Activated naive CD8-positive, alpha-beta T cell treated with anti-CD3 and anti-CD28 coated beads, Interleukin-2, amount 10 ng/mL, durations not matched to agents 7 days and 5 days (primary cell): ENCODE measurements at regions not wholly inside any gene's neighbourhood (a gene's known extent, or its start where the extent isn't known, plus 50 kb on each side); places are given as distances from the start of the nearest gene placed in this dataset.

Experiments used
- ATAC-seq: fragments of 150-1000 bp; cut with Tn5 transposase; one replicate; pipeline ENCODE4 v1.10.0; 2021; ENCODE audit warnings: low read depth, moderate library complexity
- POLR2A ChIA-PET: fragments of 350-600 bp; sonication (Branson Sonifier 250); formaldehyde crosslinking; loops from one replicate; lab custom pipeline; 2021; ENCODE audit warnings: antibody characterized with exemption; lab: Charles Lee
- DNase-seq: peaks from one replicate; pipeline ENCODE4 v3.0.0; 2021
- H3K27ac Mint-ChIP-seq: one replicate; pipeline ENCODE4 v1.8.0; 2022; ENCODE audit warnings: mild to moderate bottlenecking, mixed read lengths
- H3K27me3 Mint-ChIP-seq: one replicate; pipeline ENCODE4 v1.8.0; 2022; ENCODE audit warnings: mild to moderate bottlenecking, moderate library complexity, mixed read lengths
- H3K36me3 Mint-ChIP-seq: one replicate; pipeline ENCODE4 v1.8.0; 2021; ENCODE audit warnings: mild to moderate bottlenecking, mixed read lengths
- H3K4me1 Mint-ChIP-seq: one replicate; pipeline ENCODE4 v1.8.0; 2021; ENCODE audit warnings: mixed read lengths
- H3K4me3 Mint-ChIP-seq: one replicate; pipeline ENCODE4 v1.8.0; 2022; ENCODE audit warnings: mild to moderate bottlenecking, moderate library complexity, mixed read lengths
- H3K9me3 Mint-ChIP-seq: one replicate; pipeline ENCODE4 v1.8.0; 2021; ENCODE audit warnings: mixed read lengths

DNA sequence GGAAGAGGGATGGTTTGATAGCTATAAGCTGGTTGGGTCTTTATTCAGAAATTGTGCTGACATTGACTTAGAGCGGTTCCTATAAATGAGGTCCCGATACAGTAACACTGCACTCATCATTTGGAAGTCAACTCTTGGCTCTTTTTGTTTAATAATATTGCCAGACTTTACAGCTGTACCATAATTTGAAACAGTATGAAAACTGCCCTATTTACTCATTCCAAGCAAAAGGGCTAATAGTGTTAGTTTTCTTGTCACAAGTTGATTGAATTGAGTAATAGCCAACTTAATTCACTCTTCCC, 128.4 kb upstream of the LIMCH1 start:
- POLR2A ChIA-PET, result no interaction called here
- no peak for DNase-seq
- Mint-ChIP-seq H3K9me3 (no peaks in the 10 kb centered on the region), H3K36me3 (no peaks in the 10 kb centered on the region), H3K4me1 (peaks cover 3% of the 10 kb centered on the region), H3K27me3 (no peaks in the 10 kb centered on the region), H3K27ac (no peak overlapping the region), H3K4me3 (no peak overlapping the region)
- no peak for ATAC-seq

GRCh38 chr4:41410049-41410448, 127.9 kb upstream of the LIMCH1 start:
- Mint-ChIP-seq H3K4me1 (peaks cover 3% of the 10 kb centered on the region), H3K27ac (no peak overlapping the region), H3K27me3 (no peaks in the 10 kb centered on the region), H3K9me3 (no peaks in the 10 kb centered on the region), H3K4me3 (no peak overlapping the region), H3K36me3 (no peaks in the 10 kb centered on the region)
- ATAC-seq (no peak), DNase-seq (no peak)
- POLR2A ChIA-PET, result no interaction called here

- ATAC-seq, result no peak
- Mint-ChIP-seq H3K4me1 (peaks cover 3% of the 10 kb centered on the region), H3K36me3 (no peaks in the 10 kb centered on the region), H3K4me3 (no peak overlapping the region), H3K9me3 (no peaks in the 10 kb centered on the region), H3K27ac (no peak overlapping the region), H3K27me3 (no peaks in the 10 kb centered on the region)
- no peak for DNase-seq
- POLR2A ChIA-PET, result no interaction called here
Measured at GRCh38 chr4:41413670-41414411, 124.1 kb upstream of the LIMCH1 start.

GRCh38 chr4:41414412-41414779, 123.6 kb upstream of the LIMCH1 start:
- POLR2A ChIA-PET, result no interaction called here
- H3K9me3 Mint-ChIP-seq, result no peaks in the 10 kb centered on the region

GRCh38 chr4:41418444-41418843, 119.5 kb upstream of the LIMCH1 start:
- H3K4me1 Mint-ChIP-seq, result peaks cover 3% of the 10 kb centered on the region
- ATAC-seq (no peak), DNase-seq (no peak)
- POLR2A ChIA-PET, result no interaction called here
- H3K4me3 Mint-ChIP-seq, result no peak overlapping the region
- no peaks in the 10 kb centered on the region for H3K27me3 Mint-ChIP-seq
- no peaks in the 10 kb centered on the region for H3K9me3 Mint-ChIP-seq
- no peak overlapping the region for H3K27ac Mint-ChIP-seq
- no peaks in the 10 kb centered on the region for H3K36me3 Mint-ChIP-seq

More at GRCh38 chr4:41414412-41414779, 123.6 kb upstream of the LIMCH1 start:
- H3K36me3 Mint-ChIP-seq, result no peaks in the 10 kb centered on the region
- H3K4me3 Mint-ChIP-seq, result no peak overlapping the region
- H3K27ac Mint-ChIP-seq, result no peak overlapping the region
- ATAC-seq (no peak), DNase-seq (no peak)
- no peaks in the 10 kb centered on the region for H3K27me3 Mint-ChIP-seq
- peaks cover 3% of the 10 kb centered on the region for H3K4me1 Mint-ChIP-seq

DNA sequence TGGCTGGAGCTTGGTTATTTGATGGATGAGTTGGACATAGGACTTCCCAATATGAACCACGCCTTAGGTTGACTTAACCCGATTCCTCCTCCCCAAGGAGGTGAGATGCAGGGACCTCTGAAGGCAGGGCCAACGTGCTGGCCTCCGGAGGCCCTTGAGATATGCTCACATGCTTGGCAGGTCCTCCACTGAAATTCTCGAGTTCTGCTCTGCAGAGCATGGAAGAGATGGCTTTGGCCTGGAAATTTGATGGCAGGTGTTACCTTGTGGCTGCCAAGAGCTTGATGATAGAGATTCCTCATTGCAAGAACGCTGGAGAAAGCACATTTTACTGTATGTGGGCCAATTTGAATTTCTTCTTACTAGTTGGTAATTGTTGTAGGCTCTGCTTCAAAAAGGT, 117.4 kb upstream of the LIMCH1 start:
- Mint-ChIP-seq H3K36me3 (no peaks in the 10 kb centered on the region), H3K27ac (no peak overlapping the region), H3K9me3 (no peaks in the 10 kb centered on the region), H3K4me1 (no peaks in the 10 kb centered on the region), H3K27me3 (no peaks in the 10 kb centered on the region), H3K4me3 (no peak overlapping the region)
- ATAC-seq (no peak), DNase-seq (no peak)
- POLR2A ChIA-PET, result no interaction called here

GRCh38 chr4:41423117-41423516, 114.8 kb upstream of the LIMCH1 start:
- Mint-ChIP-seq H3K9me3 (no peaks in the 10 kb centered on the region), H3K36me3 (no peaks in the 10 kb centered on the region), H3K4me3 (no peak overlapping the region), H3K27me3 (no peaks in the 10 kb centered on the region), H3K27ac (no peak overlapping the region), H3K4me1 (no peaks in the 10 kb centered on the region)
- DNase-seq, result no peak
- POLR2A ChIA-PET, result no interaction called here
- no peak for ATAC-seq

GRCh38 chr4:41424522-41424921, 113.4 kb upstream of the LIMCH1 start:
- no peaks in the 10 kb centered on the region for H3K27me3 Mint-ChIP-seq
- no peak overlapping the region for H3K4me3 Mint-ChIP-seq
- H3K9me3 Mint-ChIP-seq, result no peaks in the 10 kb centered on the region
- POLR2A ChIA-PET, result no interaction called here
- ATAC-seq (no peak), DNase-seq (no peak)
- no peak overlapping the region for H3K27ac Mint-ChIP-seq
- no peaks in the 10 kb centered on the region for H3K36me3 Mint-ChIP-seq
- H3K4me1 Mint-ChIP-seq, result no peaks in the 10 kb centered on the region

DNA sequence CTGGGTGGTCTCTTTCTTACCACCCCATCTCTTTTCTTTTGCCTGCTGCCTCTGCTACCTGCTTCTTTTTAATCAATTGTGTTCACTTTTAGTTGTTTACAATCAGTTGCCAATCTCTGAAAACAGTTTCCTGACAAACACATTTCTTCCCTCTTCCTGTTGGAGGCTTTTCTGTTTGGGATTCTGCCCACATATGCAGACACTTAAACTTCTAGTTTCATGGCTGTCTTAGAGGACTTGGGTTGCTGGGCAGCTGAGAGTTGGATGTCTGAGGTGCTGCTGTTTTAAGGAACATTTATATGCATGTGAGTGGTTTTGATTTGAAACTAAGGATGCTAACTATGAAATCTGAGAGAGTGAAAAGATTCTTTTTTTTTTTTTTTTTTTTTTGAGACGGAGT, 112.3 kb upstream of the LIMCH1 start:
- Mint-ChIP-seq H3K9me3 (no peaks in the 10 kb centered on the region), H3K36me3 (no peaks in the 10 kb centered on the region), H3K27ac (no peak overlapping the region), H3K27me3 (no peaks in the 10 kb centered on the region), H3K4me1 (no peaks in the 10 kb centered on the region), H3K4me3 (no peak overlapping the region)
- ATAC-seq, result no peak
- POLR2A ChIA-PET, result no interaction called here
- DNase-seq, result no peak

- no peaks in the 10 kb centered on the region for H3K9me3 Mint-ChIP-seq
- H3K4me1 Mint-ChIP-seq, result no peaks in the 10 kb centered on the region
- ATAC-seq (no peak), DNase-seq (no peak)
- no peaks in the 10 kb centered on the region for H3K27me3 Mint-ChIP-seq
- no peak overlapping the region for H3K4me3 Mint-ChIP-seq
- H3K27ac Mint-ChIP-seq, result no peak overlapping the region
- POLR2A ChIA-PET, result no interaction called here
- no peaks in the 10 kb centered on the region for H3K36me3 Mint-ChIP-seq
Measured at GRCh38 chr4:41426539-41426938, 111.4 kb upstream of the LIMCH1 start.

DNA sequence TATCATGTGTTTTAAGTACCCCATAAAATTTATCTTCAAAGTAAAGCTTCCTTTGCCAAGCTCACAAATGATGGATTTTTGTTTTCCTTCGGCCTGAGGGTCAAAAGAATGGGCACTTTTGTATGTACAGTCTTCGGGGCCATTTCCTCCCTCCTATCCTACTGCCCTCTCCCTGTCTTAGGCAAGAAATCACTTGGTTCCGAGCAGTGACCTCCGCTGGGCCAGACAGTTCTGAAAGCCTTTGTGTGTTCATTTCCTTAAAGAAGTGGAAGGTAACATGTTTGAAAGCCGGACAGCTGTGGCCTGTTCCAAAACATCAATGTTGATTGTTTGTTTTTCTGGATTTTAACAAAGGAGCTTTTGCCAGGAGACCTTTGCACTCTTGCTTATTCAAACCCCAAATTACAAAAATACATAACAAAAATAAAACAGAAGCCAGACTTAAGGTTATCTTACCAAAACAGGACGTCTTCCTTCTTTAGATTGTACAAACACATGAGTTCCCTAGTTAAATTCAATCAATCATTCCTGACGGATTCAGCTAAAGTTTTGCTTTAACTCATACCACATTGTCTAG, 110.6 kb upstream of the LIMCH1 start:
- no peaks in the 10 kb centered on the region for H3K4me1 Mint-ChIP-seq
- POLR2A ChIA-PET, result no interaction called here

DNA sequence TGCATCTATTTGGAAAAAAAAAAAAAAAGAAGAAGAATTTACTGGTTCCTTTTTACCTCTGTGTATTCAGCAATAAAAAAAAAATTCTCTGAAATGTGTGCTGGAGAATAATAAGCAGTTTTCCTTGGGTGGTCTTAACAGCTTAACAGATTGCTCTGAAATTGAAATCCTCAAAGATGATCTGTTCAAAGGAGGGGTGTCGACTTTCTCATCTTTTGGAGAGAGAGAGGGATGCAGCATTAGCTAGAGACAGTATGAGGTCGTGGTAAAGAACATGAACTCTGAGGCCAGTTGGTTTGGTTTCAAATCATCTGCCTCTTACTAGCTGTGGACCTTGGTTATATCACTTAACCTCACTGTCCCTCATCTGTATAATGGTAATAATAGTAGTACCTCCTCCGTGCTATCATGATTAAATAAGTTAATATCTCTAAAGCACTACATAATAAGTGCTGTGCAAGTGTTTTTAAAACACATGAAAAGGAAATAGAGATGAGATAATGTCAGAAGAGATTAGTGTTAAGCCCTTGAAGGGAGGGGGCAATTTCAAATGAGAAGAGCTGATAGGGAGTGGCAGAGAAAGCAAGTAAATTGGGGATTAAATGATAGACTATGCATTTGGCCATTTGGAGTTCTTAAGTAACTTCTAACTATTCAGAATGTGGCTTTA, 109.9 kb upstream of the LIMCH1 start:
- H3K36me3 Mint-ChIP-seq, result no peaks in the 10 kb centered on the region
- H3K4me3 Mint-ChIP-seq, result no peak overlapping the region
- POLR2A ChIA-PET, result no interaction called here
- DNase-seq (no peak), ATAC-seq (no peak)
- H3K4me1 Mint-ChIP-seq, result no peaks in the 10 kb centered on the region
- H3K27me3 Mint-ChIP-seq, result no peaks in the 10 kb centered on the region
- no peak overlapping the region for H3K27ac Mint-ChIP-seq
- H3K9me3 Mint-ChIP-seq, result no peaks in the 10 kb centered on the region

More for the DNA sequence above, 110.6 kb upstream of the LIMCH1 start:
- Mint-ChIP-seq H3K9me3 (no peaks in the 10 kb centered on the region), H3K27me3 (no peaks in the 10 kb centered on the region), H3K36me3 (no peaks in the 10 kb centered on the region), H3K4me3 (no peak overlapping the region), H3K27ac (no peak overlapping the region)
- no peak for DNase-seq
- ATAC-seq, result no peak

DNA sequence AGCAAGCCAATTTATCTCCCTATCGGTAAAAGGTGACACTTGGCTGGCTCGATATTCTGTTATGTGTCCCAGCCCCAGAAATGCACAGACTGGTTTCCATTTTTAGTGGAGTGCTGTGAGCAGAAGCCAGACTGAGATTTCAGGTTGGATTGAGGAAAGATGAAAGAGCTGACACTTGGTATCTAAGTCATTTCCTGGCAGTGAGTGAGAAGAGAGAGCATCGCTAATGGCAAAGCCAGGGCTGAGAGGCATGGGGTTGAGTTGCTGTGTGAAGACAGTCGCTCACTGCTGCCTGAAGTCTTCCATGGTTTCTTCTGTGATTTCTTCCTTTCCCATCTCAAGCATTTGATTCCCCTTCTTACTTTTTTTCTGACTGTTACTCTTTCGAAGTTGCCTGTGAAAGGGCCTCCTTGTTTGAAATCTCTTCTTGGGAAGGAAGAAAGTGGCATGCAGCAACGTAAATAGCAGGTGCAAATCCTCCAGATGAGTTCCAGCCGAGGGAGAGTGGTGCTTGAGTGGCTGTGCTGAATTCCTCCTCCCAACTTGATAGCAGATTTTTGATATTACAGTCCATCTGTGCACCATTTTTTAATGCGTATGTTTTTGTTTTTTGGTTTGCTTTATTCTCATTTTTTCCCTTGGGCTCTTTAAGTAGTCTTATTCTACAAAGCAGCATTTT, 109.2 kb upstream of the LIMCH1 start:
- no peak for DNase-seq
- POLR2A ChIA-PET, result no interaction called here
- no peaks in the 10 kb centered on the region for H3K4me1 Mint-ChIP-seq
- H3K27ac Mint-ChIP-seq, result no peak overlapping the region
- no peaks in the 10 kb centered on the region for H3K9me3 Mint-ChIP-seq
- no peaks in the 10 kb centered on the region for H3K36me3 Mint-ChIP-seq
- H3K4me3 Mint-ChIP-seq, result no peak overlapping the region
- ATAC-seq, result no peak
- H3K27me3 Mint-ChIP-seq, result no peaks in the 10 kb centered on the region

- H3K9me3 Mint-ChIP-seq, result no peaks in the 10 kb centered on the region
- no peaks in the 10 kb centered on the region for H3K4me1 Mint-ChIP-seq
- H3K4me3 Mint-ChIP-seq, result no peak overlapping the region
- POLR2A ChIA-PET, result no interaction called here
- DNase-seq (no peak), ATAC-seq (no peak)
- H3K36me3 Mint-ChIP-seq, result no peaks in the 10 kb centered on the region
- H3K27ac Mint-ChIP-seq, result no peak overlapping the region
- H3K27me3 Mint-ChIP-seq, result no peaks in the 10 kb centered on the region
Measured at GRCh38 chr4:41429280-41429669, 108.7 kb upstream of the LIMCH1 start.
